ENCODE measurements at regions not wholly inside any gene's neighbourhood (a gene's known extent, or its start where the extent isn't known, plus 50 kb on each side); places are given as distances from the start of the nearest gene placed in this dataset.

- no peak for TF ChIP-seq CTCF (IDR thresholded peaks at IDR 0.05; ENCODE audit: low read length)
- TF ChIP-seq EZH2 (IDR thresholded peaks at IDR 0.05; ENCODE audit: borderline replicate concordance, low read length) = no peak
Measured at GRCh38 chr5:98173334-98173733, 600.1 kb upstream of the RGMB start.

Data from OCI-LY1 (cell line).